GM12878 (cell line): ENCODE measurements at regions not wholly inside any gene's neighbourhood (a gene's known extent, or its start where the extent isn't known, plus 50 kb on each side); places are given as distances from the start of the nearest gene placed in this dataset.

Source experiments
- TF ChIP-seq, protein P1 (sequence below): fragments of 450-650 bp; formaldehyde crosslinking; IDR thresholded peaks from 2 replicates; pipeline ENCODE4 v1.4.0; 2022; ENCODE audit warnings: mild to moderate bottlenecking, moderate library complexity

DNA sequence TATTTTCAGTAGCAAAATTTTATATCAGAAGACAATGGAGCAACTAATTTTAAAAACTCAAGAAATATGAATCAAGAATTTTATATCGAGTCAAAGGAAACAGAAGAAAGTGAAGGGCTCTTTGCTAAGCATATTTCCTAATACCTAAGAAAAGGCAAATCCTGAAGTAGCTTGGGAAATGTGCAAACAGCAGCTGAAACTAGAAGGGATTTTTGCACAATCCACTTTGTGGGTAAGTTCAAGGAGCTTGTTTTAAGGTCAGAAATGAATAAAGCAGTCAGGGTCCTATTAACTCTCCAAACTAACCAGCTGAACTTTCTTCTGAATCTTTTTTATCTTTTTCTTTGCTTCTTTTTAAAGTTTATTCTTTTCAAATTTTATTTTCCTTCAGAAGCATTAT lies 500.9 kb upstream of the CXorf51A start (continued):
- TF ChIP-seq, protein P1, sequence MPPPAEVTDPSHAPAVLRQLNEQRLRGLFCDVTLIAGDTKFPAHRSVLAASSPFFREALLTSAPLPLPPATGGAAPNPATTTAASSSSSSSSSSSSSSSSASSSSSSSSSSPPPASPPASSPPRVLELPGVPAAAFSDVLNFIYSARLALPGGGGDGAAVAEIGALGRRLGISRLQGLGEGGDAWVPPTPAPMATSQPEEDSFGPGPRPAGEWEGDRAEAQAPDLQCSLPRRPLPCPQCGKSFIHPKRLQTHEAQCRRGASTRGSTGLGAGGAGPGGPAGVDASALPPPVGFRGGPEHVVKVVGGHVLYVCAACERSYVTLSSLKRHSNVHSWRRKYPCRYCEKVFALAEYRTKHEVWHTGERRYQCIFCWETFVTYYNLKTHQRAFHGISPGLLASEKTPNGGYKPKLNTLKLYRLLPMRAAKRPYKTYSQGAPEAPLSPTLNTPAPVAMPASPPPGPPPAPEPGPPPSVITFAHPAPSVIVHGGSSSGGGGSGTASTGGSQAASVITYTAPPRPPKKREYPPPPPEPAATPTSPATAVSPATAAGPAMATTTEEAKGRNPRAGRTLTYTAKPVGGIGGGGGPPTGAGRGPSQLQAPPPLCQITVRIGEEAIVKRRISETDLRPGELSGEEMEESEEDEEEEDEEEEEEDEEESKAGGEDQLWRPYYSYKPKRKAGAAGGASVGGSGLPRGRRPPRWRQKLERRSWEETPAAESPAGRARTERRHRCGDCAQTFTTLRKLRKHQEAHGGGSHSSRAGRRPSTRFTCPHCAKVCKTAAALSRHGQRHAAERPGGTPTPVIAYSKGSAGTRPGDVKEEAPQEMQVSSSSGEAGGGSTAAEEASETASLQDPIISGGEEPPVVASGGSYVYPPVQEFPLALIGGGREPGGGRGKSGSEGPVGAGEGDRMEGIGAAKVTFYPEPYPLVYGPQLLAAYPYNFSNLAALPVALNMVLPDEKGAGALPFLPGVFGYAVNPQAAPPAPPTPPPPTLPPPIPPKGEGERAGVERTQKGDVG (CRISPR knock-in tag): no peak
- TF ChIP-seq, all 136 proteins: peak for 0
